Upper lobe of left lung (tissue), 4 donors: ENCODE measurements at regions not wholly inside any gene's neighbourhood (a gene's known extent, or its start where the extent isn't known, plus 50 kb on each side); places are given as distances from the start of the nearest gene placed in this dataset.

Source experiments
- CTCF ChIP-seq, 6 experiments: fragments of 450-650 bp in 4 of 6; fragments of 200-600 bp in 2 of 6; sonication (generic) in 2 of 6; IDR thresholded peaks; one replicate each; pipeline ENCODE4 v1.5.1; 2016 to 2019; ENCODE audit warnings: antibody characterized with exemption in 6 of 6
- POLR2AphosphoS5 ChIP-seq, 2 donors: sonication (generic); formaldehyde crosslinking; IDR thresholded peaks; one replicate each; pipeline ENCODE4 v1.5.1; 2017; ENCODE audit warnings: antibody characterized with exemption in 2 of 2

GRCh38 chr2:180742801-180743200 is 237.6 kb upstream of the UBE2E3 start:
- TF ChIP-seq POLR2AphosphoS5 (IDR thresholded peaks at IDR 0.05) (no peak), CTCF (IDR thresholded peaks at IDR 0.05) (no peak)
